ENCODE measurements at regions not wholly inside any gene's neighbourhood (a gene's known extent, or its start where the extent isn't known, plus 50 kb on each side); places are given as distances from the start of the nearest gene placed in this dataset.

DNA sequence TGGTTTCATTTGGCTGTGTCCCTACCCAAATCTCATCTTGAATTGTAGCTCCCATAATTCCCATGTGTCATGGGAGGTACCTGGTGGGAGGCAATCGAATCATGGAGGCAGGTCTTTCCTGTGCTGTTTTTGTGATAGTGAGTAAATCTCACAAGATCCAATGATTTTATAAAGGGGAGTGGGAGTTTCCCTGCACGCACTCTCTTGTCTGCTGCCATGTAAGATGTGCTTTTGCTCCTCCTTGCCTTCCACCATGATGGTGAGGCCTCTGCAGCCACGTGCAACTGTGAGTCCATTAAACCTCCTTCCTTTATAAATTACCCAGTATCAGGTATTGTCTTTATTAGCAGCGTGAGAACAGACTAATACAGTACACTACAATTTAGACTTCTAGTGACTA lies 67.5 kb upstream of the LINC01488 start:
- Histone ChIP-seq H2BK12ac (ENCODE audit: low read length in 2 of 2) (no peak overlapping the region), H3K23ac (ENCODE audit: low read length in 2 of 2) (no peak overlapping the region), H3K27me3 (ENCODE audit: control insufficient read depth in 1 of 2, insufficient read depth in 1 of 2, low read length in 2 of 2) (peaks cover 0 to 7% of the 10 kb centered on the region in 2 experiments), H2AFZ (ENCODE audit: low read depth, low read length) (no peak overlapping the region), H2AK5ac (ENCODE audit: low read length, severe bottlenecking) (no peak overlapping the region), H3K9me3 (ENCODE audit: control insufficient read depth, low read length) (no peaks in the 10 kb centered on the region), H3K36me3 (ENCODE audit: control insufficient read depth in 1 of 2, insufficient read depth in 2 of 2, low read depth in 1 of 2, low read length in 2 of 2) (no peaks in the 10 kb centered on the region), H3K18ac (ENCODE audit: low read depth in 1 of 2, low read length in 2 of 2) (no peak overlapping the region), H4K8ac (ENCODE audit: low read length) (no peak overlapping the region), H2BK5ac (ENCODE audit: low read depth, low read length, poor library complexity, severe bottlenecking) (no peak overlapping the region), H3K4me2 (ENCODE audit: low read length, poor library complexity, severe bottlenecking) (no peak overlapping the region), H2BK120ac (ENCODE audit: low read depth, low read length) (no peak overlapping the region), H3K4me1 (ENCODE audit: control insufficient read depth, insufficient read depth, low read depth, low read length) (peaks cover 12% of the 10 kb centered on the region), H3K79me1 (replicated peaks; ENCODE audit: low read length, poor library complexity, severe bottlenecking) (no peaks in the 10 kb centered on the region), H3K9ac (ENCODE audit: low read length) (no peak overlapping the region), H2BK15ac (ENCODE audit: low read depth, poor library complexity, severe bottlenecking) (no peak overlapping the region), H3K4me3 (ENCODE audit: insufficient read depth in 1 of 2, low read depth in 1 of 2, low read length in 2 of 2) (no peak overlapping the region), H3K14ac (ENCODE audit: low read length in 2 of 2) (no peak overlapping the region), H3K4ac (ENCODE audit: low read depth in 1 of 2, low read length in 2 of 2) (no peak overlapping the region), H3K27ac (ENCODE audit: low read length, poor library complexity, severe bottlenecking) (no peak overlapping the region), H4K91ac (ENCODE audit: low read length) (no peak overlapping the region)
- no peak for DNase-seq
- WGBS, result 92% methylated on average over 4 of the region's 4 CpGs

DNA sequence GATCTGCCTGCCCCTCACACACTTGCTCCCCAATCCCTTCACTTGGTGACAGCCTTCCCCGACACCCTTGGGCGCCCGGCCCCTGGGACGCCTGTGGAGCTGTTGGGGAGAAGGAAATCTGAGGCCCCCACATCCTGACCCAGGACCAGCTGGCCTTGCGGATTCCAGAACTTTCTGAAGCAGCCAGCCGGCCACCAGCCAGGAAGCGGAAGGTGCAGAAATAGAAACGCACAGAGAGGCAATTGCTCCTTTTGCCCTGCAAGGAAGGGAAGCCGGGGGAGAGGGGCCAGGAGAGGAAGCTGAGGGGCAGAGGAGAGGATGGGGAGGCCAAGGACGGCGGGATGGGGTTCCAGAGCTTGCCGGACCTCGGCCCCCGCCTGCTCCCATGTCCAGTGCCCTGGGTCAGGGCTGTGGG lies 66.7 kb upstream of the LINC01488 start:
- 94% methylated on average over 14 of the region's 14 CpGs for WGBS

DNA sequence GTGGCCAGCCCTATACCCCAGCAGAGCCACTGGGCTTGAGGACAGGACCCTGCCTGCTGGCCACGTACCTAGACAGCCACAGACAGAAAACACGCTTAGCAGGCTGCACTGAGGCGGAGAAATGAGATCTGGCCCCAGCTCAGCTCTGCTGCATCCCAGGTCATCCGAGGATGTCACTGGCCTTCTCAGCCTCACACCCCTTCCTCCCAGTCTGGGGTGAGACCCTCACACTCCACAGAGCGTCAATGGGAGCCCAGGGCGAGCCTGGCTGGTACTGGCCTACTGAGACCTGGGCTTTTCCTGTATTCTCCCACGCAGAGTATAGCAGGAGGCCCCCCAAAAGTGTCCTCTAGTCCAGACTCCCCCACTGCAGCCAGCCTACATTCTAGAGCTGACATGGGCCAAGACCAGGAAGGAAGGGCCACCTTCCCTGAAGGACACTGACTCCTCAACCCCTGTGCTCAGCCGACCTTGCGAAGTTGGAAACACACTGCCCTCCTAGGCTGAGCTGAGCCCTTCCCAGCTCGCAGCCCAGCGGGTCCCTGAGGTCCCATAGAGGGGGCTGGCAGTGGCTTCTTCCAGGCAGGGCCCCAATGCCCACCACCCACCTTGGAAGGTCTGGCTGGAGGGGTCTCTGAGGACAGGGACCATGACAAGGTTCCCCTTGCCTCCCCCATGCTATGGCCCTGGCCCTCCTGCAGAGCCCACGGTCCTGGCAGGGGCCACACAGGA lies 65.9 kb upstream of the LINC01488 start:
- H3K14ac ChIP-seq (ENCODE audit: low read length in 2 of 2), result peak overlapping the region in 1 of 2 experiments; percentile 21
- no peak overlapping the region for H2AK5ac ChIP-seq (ENCODE audit: low read length, severe bottlenecking)
- peaks cover 0 to 7% of the 10 kb centered on the region in 2 experiments for H3K27me3 ChIP-seq (ENCODE audit: control insufficient read depth in 1 of 2, insufficient read depth in 1 of 2, low read length in 2 of 2)
- H2BK12ac ChIP-seq (ENCODE audit: low read length in 2 of 2), result peak overlapping the region in 1 of 2 experiments; percentile 51
- no peak for DNase-seq
- peak overlapping the region; percentile 73 for H4K8ac ChIP-seq (ENCODE audit: low read length)
- H3K4ac ChIP-seq (ENCODE audit: low read depth in 1 of 2, low read length in 2 of 2), result no peak overlapping the region
- H3K18ac ChIP-seq (ENCODE audit: low read depth in 1 of 2, low read length in 2 of 2), result peak overlapping the region in 1 of 2 experiments; percentile 46
- H2BK15ac ChIP-seq (ENCODE audit: low read depth, poor library complexity, severe bottlenecking), result peak overlapping the region; percentile 73
- H3K79me1 ChIP-seq (replicated peaks; ENCODE audit: low read length, poor library complexity, severe bottlenecking), result no peaks in the 10 kb centered on the region
- no peaks in the 10 kb centered on the region for H3K9me3 ChIP-seq (ENCODE audit: control insufficient read depth, low read length)
- no peak overlapping the region for H2BK120ac ChIP-seq (ENCODE audit: low read depth, low read length)
- no peak overlapping the region for H2AFZ ChIP-seq (ENCODE audit: low read depth, low read length)
- H2BK5ac ChIP-seq (ENCODE audit: low read depth, low read length, poor library complexity, severe bottlenecking), result no peak overlapping the region
- H3K23ac ChIP-seq (ENCODE audit: low read length in 2 of 2), result no peak overlapping the region
- no peak overlapping the region for H3K4me2 ChIP-seq (ENCODE audit: low read length, poor library complexity, severe bottlenecking)
- H3K27ac ChIP-seq (ENCODE audit: low read length, poor library complexity, severe bottlenecking), result no peak overlapping the region
- 93% methylated on average over 12 of the region's 12 CpGs for WGBS
- no peak overlapping the region for H3K9ac ChIP-seq (ENCODE audit: low read length)
- peaks cover 16% of the 10 kb centered on the region for H3K4me1 ChIP-seq (ENCODE audit: control insufficient read depth, insufficient read depth, low read depth, low read length)
- no peaks in the 10 kb centered on the region for H3K36me3 ChIP-seq (ENCODE audit: control insufficient read depth in 1 of 2, insufficient read depth in 2 of 2, low read depth in 1 of 2, low read length in 2 of 2)
- H4K91ac ChIP-seq (ENCODE audit: low read length), result peak overlapping the region; percentile 71
- H3K4me3 ChIP-seq (ENCODE audit: insufficient read depth in 1 of 2, low read depth in 1 of 2, low read length in 2 of 2), result no peak overlapping the region

More for the DNA sequence above, 66.7 kb upstream of the LINC01488 start:
- Histone ChIP-seq H3K9me3 (ENCODE audit: control insufficient read depth, low read length) (no peaks in the 10 kb centered on the region), H3K27ac (ENCODE audit: low read length, poor library complexity, severe bottlenecking) (no peak overlapping the region), H3K4me1 (ENCODE audit: control insufficient read depth, insufficient read depth, low read depth, low read length) (peaks cover 14% of the 10 kb centered on the region), H3K4me2 (ENCODE audit: low read length, poor library complexity, severe bottlenecking) (no peak overlapping the region), H3K27me3 (ENCODE audit: control insufficient read depth in 1 of 2, insufficient read depth in 1 of 2, low read length in 2 of 2) (peaks cover 0 to 7% of the 10 kb centered on the region in 2 experiments), H3K36me3 (ENCODE audit: control insufficient read depth in 1 of 2, insufficient read depth in 2 of 2, low read depth in 1 of 2, low read length in 2 of 2) (no peaks in the 10 kb centered on the region), H3K79me1 (replicated peaks; ENCODE audit: low read length, poor library complexity, severe bottlenecking) (no peaks in the 10 kb centered on the region), H3K23ac (ENCODE audit: low read length in 2 of 2) (no peak overlapping the region), H2AFZ (ENCODE audit: low read depth, low read length) (no peak overlapping the region), H3K14ac (ENCODE audit: low read length in 2 of 2) (peak overlapping the region in 1 of 2 experiments; percentile 48), H3K4me3 (ENCODE audit: insufficient read depth in 1 of 2, low read depth in 1 of 2, low read length in 2 of 2) (no peak overlapping the region), H2BK120ac (ENCODE audit: low read depth, low read length) (no peak overlapping the region), H2AK5ac (ENCODE audit: low read length, severe bottlenecking) (no peak overlapping the region), H3K18ac (ENCODE audit: low read depth in 1 of 2, low read length in 2 of 2) (peak overlapping the region; percentile 29 to 40), H4K91ac (ENCODE audit: low read length) (peak overlapping the region; percentile 14), H4K8ac (ENCODE audit: low read length) (no peak overlapping the region), H3K9ac (ENCODE audit: low read length) (no peak overlapping the region), H2BK5ac (ENCODE audit: low read depth, low read length, poor library complexity, severe bottlenecking) (no peak overlapping the region), H2BK12ac (ENCODE audit: low read length in 2 of 2) (peak overlapping the region in 1 of 2 experiments; percentile 51), H3K4ac (ENCODE audit: low read depth in 1 of 2, low read length in 2 of 2) (peak overlapping the region in 1 of 2 experiments; percentile 24), H2BK15ac (ENCODE audit: low read depth, poor library complexity, severe bottlenecking) (peak overlapping the region; percentile 70)
- DNase-seq, result no peak

DNA sequence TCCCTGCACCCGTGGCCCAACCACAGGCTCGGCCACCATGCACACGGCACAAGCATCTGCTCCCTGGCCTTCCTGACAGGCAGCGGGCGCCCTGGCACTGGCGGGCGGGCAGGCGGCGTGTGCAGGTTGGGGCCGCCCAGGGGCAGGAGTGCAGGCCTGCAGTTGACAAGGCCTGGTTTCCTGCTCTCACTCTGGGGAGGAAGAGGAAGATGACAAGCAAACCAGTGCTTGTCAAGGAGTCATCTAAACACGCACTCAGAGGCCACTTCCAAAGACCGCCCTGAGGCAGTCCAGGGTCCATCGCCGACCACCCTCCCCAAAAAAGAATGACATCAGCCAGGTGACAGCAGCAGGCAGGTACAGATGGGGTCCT lies 65.3 kb upstream of the LINC01488 start:
- Histone ChIP-seq H2BK120ac (ENCODE audit: low read depth, low read length) (no peak overlapping the region), H4K91ac (ENCODE audit: low read length) (peak overlapping the region; percentile 71), H2BK15ac (ENCODE audit: low read depth, poor library complexity, severe bottlenecking) (peak overlapping the region; percentile 73), H3K14ac (ENCODE audit: low read length in 2 of 2) (no peak overlapping the region), H3K9ac (ENCODE audit: low read length) (no peak overlapping the region), H3K4ac (ENCODE audit: low read depth in 1 of 2, low read length in 2 of 2) (no peak overlapping the region), H3K9me3 (ENCODE audit: control insufficient read depth, low read length) (no peaks in the 10 kb centered on the region), H3K23ac (ENCODE audit: low read length in 2 of 2) (no peak overlapping the region), H3K27ac (ENCODE audit: low read length, poor library complexity, severe bottlenecking) (no peak overlapping the region), H4K8ac (ENCODE audit: low read length) (peak overlapping the region; percentile 73), H3K79me1 (replicated peaks; ENCODE audit: low read length, poor library complexity, severe bottlenecking) (no peaks in the 10 kb centered on the region), H3K4me3 (ENCODE audit: insufficient read depth in 1 of 2, low read depth in 1 of 2, low read length in 2 of 2) (no peak overlapping the region), H2AFZ (ENCODE audit: low read depth, low read length) (no peak overlapping the region), H3K36me3 (ENCODE audit: control insufficient read depth in 1 of 2, insufficient read depth in 2 of 2, low read depth in 1 of 2, low read length in 2 of 2) (no peaks in the 10 kb centered on the region), H3K18ac (ENCODE audit: low read depth in 1 of 2, low read length in 2 of 2) (peak overlapping the region in 1 of 2 experiments; percentile 7), H2AK5ac (ENCODE audit: low read length, severe bottlenecking) (no peak overlapping the region), H2BK12ac (ENCODE audit: low read length in 2 of 2) (peak overlapping the region; percentile 59 to 72), H3K27me3 (ENCODE audit: control insufficient read depth in 1 of 2, insufficient read depth in 1 of 2, low read length in 2 of 2) (peaks cover 0 to 7% of the 10 kb centered on the region in 2 experiments), H3K4me2 (ENCODE audit: low read length, poor library complexity, severe bottlenecking) (no peak overlapping the region), H2BK5ac (ENCODE audit: low read depth, low read length, poor library complexity, severe bottlenecking) (no peak overlapping the region), H3K4me1 (ENCODE audit: control insufficient read depth, insufficient read depth, low read depth, low read length) (peaks cover 21% of the 10 kb centered on the region)
- 97% methylated on average over 14 of the region's 14 CpGs for WGBS
- no peak for DNase-seq

Data from mesenchymal stem cell (in vitro differentiated cells and primary cell).